Stimulated activated naive CD8-positive, alpha-beta T cell treated with anti-CD3 and anti-CD28 coated beads, Interleukin-15, Interleukin-2, amounts not matched to agents 100 ng/mL and 50 ng/mL, for 24 hours (primary cell): ENCODE measurements at regions not wholly inside any gene's neighbourhood (a gene's known extent, or its start where the extent isn't known, plus 50 kb on each side); places are given as distances from the start of the nearest gene placed in this dataset.
A peak's percentile ranks its signal among the peaks of the same experiment; 100 is the strongest.

Source experiments
- H3K27ac Mint-ChIP-seq: one replicate; pipeline ENCODE4 v1.8.0; 2021; ENCODE audit warnings: mild to moderate bottlenecking, mixed read lengths
- H3K27me3 Mint-ChIP-seq: one replicate; pipeline ENCODE4 v1.8.0; 2021; ENCODE audit warnings: mixed read lengths
- H3K36me3 Mint-ChIP-seq: one replicate; pipeline ENCODE4 v1.8.0; 2021; ENCODE audit warnings: low read depth, mixed read lengths
- H3K4me1 Mint-ChIP-seq: one replicate; pipeline ENCODE4 v1.8.0; 2021; ENCODE audit warnings: low read depth, mixed read lengths
- H3K4me3 Mint-ChIP-seq: one replicate; pipeline ENCODE4 v1.8.0; 2021; ENCODE audit warnings: mild to moderate bottlenecking, mixed read lengths
- H3K9me3 Mint-ChIP-seq: one replicate; pipeline ENCODE4 v1.8.0; 2021; ENCODE audit warnings: mixed read lengths

- H3K36me3 Mint-ChIP-seq: no peaks in the 10 kb centered on the region
- H3K9me3 Mint-ChIP-seq: no peaks in the 10 kb centered on the region
- no peaks in the 10 kb centered on the region for H3K4me1 Mint-ChIP-seq
- no peak overlapping the region for H3K4me3 Mint-ChIP-seq
- H3K27me3 Mint-ChIP-seq: no peaks in the 10 kb centered on the region
- H3K27ac Mint-ChIP-seq: no peak overlapping the region
These were observed 75.3 kb upstream of the E2F3 start for GRCh38 chr6:20326422-20326728.

- Mint-ChIP-seq H3K36me3 (no peaks in the 10 kb centered on the region), H3K4me1 (no peaks in the 10 kb centered on the region), H3K4me3 (no peak overlapping the region), H3K9me3 (no peaks in the 10 kb centered on the region), H3K27ac (no peak overlapping the region), H3K27me3 (no peaks in the 10 kb centered on the region)
These were observed 74.5 kb upstream of the E2F3 start for GRCh38 chr6:20327141-20327540.

GRCh38 chr6:20328266-20328923 is 73.3 kb upstream of the E2F3 start:
- Mint-ChIP-seq H3K27me3 (no peaks in the 10 kb centered on the region), H3K4me1 (no peaks in the 10 kb centered on the region), H3K36me3 (no peaks in the 10 kb centered on the region), H3K9me3 (no peaks in the 10 kb centered on the region), H3K27ac (no peak overlapping the region), H3K4me3 (no peak overlapping the region)

- Mint-ChIP-seq H3K27ac (no peak overlapping the region), H3K4me1 (no peaks in the 10 kb centered on the region), H3K9me3 (no peaks in the 10 kb centered on the region), H3K27me3 (no peaks in the 10 kb centered on the region), H3K4me3 (no peak overlapping the region), H3K36me3 (no peaks in the 10 kb centered on the region)
These were observed 72.8 kb upstream of the E2F3 start for GRCh38 chr6:20328924-20329300.

GRCh38 chr6:20331042-20331441 is 70.6 kb upstream of the E2F3 start:
- Mint-ChIP-seq H3K9me3 (no peaks in the 10 kb centered on the region), H3K4me3 (no peak overlapping the region), H3K36me3 (no peaks in the 10 kb centered on the region), H3K27ac (no peak overlapping the region), H3K27me3 (no peaks in the 10 kb centered on the region), H3K4me1 (peaks cover 9% of the 10 kb centered on the region)

GRCh38 chr6:20331625-20332024 is 70.1 kb upstream of the E2F3 start:
- H3K4me1 Mint-ChIP-seq: peaks cover 15% of the 10 kb centered on the region
- no peak overlapping the region for H3K27ac Mint-ChIP-seq
- no peak overlapping the region for H3K4me3 Mint-ChIP-seq
- H3K36me3 Mint-ChIP-seq: no peaks in the 10 kb centered on the region
- H3K27me3 Mint-ChIP-seq: no peaks in the 10 kb centered on the region
- H3K9me3 Mint-ChIP-seq: no peaks in the 10 kb centered on the region

GRCh38 chr6:20332441-20333006 is 69.2 kb upstream of the E2F3 start:
- H3K9me3 Mint-ChIP-seq: no peaks in the 10 kb centered on the region
- H3K27ac Mint-ChIP-seq: no peak overlapping the region
- H3K4me3 Mint-ChIP-seq: no peak overlapping the region
- H3K27me3 Mint-ChIP-seq: no peaks in the 10 kb centered on the region
- no peaks in the 10 kb centered on the region for H3K36me3 Mint-ChIP-seq
- peaks cover 20% of the 10 kb centered on the region for H3K4me1 Mint-ChIP-seq

- no peak overlapping the region for H3K27ac Mint-ChIP-seq
- H3K9me3 Mint-ChIP-seq: no peaks in the 10 kb centered on the region
- H3K36me3 Mint-ChIP-seq: no peaks in the 10 kb centered on the region
- H3K4me3 Mint-ChIP-seq: no peak overlapping the region
- H3K4me1 Mint-ChIP-seq: peaks cover 20% of the 10 kb centered on the region
- H3K27me3 Mint-ChIP-seq: no peaks in the 10 kb centered on the region
These were observed 67.9 kb upstream of the E2F3 start for GRCh38 chr6:20333721-20334269.

GRCh38 chr6:20334334-20334733 is 67.3 kb upstream of the E2F3 start:
- Mint-ChIP-seq H3K4me1 (peaks cover 20% of the 10 kb centered on the region), H3K4me3 (no peak overlapping the region), H3K27me3 (no peaks in the 10 kb centered on the region), H3K36me3 (no peaks in the 10 kb centered on the region), H3K9me3 (no peaks in the 10 kb centered on the region), H3K27ac (no peak overlapping the region)

- no peaks in the 10 kb centered on the region for H3K27me3 Mint-ChIP-seq
- H3K27ac Mint-ChIP-seq: no peak overlapping the region
- H3K4me3 Mint-ChIP-seq: no peak overlapping the region
- H3K4me1 Mint-ChIP-seq: peaks cover 20% of the 10 kb centered on the region
- H3K9me3 Mint-ChIP-seq: no peaks in the 10 kb centered on the region
- H3K36me3 Mint-ChIP-seq: no peaks in the 10 kb centered on the region
These were observed 66.7 kb upstream of the E2F3 start for GRCh38 chr6:20334962-20335361.

- Mint-ChIP-seq H3K4me3 (peak overlapping the region; percentile 80), H3K27me3 (no peaks in the 10 kb centered on the region), H3K36me3 (no peaks in the 10 kb centered on the region), H3K27ac (peak overlapping the region; percentile 86), H3K4me1 (peaks cover 20% of the 10 kb centered on the region), H3K9me3 (no peaks in the 10 kb centered on the region)
These were observed 65.8 kb upstream of the E2F3 start for GRCh38 chr6:20335872-20336271.

GRCh38 chr6:20338156-20338555 is 63.5 kb upstream of the E2F3 start:
- no peak overlapping the region for H3K4me3 Mint-ChIP-seq
- no peaks in the 10 kb centered on the region for H3K36me3 Mint-ChIP-seq
- H3K4me1 Mint-ChIP-seq: peaks cover 20% of the 10 kb centered on the region
- H3K9me3 Mint-ChIP-seq: no peaks in the 10 kb centered on the region
- no peak overlapping the region for H3K27ac Mint-ChIP-seq
- no peaks in the 10 kb centered on the region for H3K27me3 Mint-ChIP-seq

- H3K4me1 Mint-ChIP-seq: peaks cover 19% of the 10 kb centered on the region
- no peak overlapping the region for H3K4me3 Mint-ChIP-seq
- no peaks in the 10 kb centered on the region for H3K9me3 Mint-ChIP-seq
- H3K27ac Mint-ChIP-seq: no peak overlapping the region
- no peaks in the 10 kb centered on the region for H3K36me3 Mint-ChIP-seq
- H3K27me3 Mint-ChIP-seq: no peaks in the 10 kb centered on the region
These were observed 61.4 kb upstream of the E2F3 start for GRCh38 chr6:20340068-20340848.

GRCh38 chr6:20341096-20341495 is 60.6 kb upstream of the E2F3 start:
- Mint-ChIP-seq H3K27ac (no peak overlapping the region), H3K9me3 (no peaks in the 10 kb centered on the region), H3K4me3 (no peak overlapping the region), H3K27me3 (no peaks in the 10 kb centered on the region), H3K4me1 (peaks cover 10% of the 10 kb centered on the region), H3K36me3 (no peaks in the 10 kb centered on the region)

- Mint-ChIP-seq H3K9me3 (no peaks in the 10 kb centered on the region), H3K27me3 (no peaks in the 10 kb centered on the region), H3K4me1 (peaks cover 6% of the 10 kb centered on the region), H3K4me3 (no peak overlapping the region), H3K27ac (no peak overlapping the region), H3K36me3 (no peaks in the 10 kb centered on the region)
These were observed 60.1 kb upstream of the E2F3 start for GRCh38 chr6:20341564-20341963.
